ENCODE measurements at regions not wholly inside any gene's neighbourhood (a gene's known extent, or its start where the extent isn't known, plus 50 kb on each side); places are given as distances from the start of the nearest gene placed in this dataset.

GRCh38 chr2:150282771-150283371 lies 204.6 kb downstream of the RND3 start:
- intact Hi-C loops (cut with DNase I), result no loop called here
- TF ChIP-seq POLR2A (IDR thresholded peaks at IDR 0.05) (no peak), EP300 (IDR thresholded peaks at IDR 0.05) (no peak)
- TF ChIP-seq, protein P1, sequence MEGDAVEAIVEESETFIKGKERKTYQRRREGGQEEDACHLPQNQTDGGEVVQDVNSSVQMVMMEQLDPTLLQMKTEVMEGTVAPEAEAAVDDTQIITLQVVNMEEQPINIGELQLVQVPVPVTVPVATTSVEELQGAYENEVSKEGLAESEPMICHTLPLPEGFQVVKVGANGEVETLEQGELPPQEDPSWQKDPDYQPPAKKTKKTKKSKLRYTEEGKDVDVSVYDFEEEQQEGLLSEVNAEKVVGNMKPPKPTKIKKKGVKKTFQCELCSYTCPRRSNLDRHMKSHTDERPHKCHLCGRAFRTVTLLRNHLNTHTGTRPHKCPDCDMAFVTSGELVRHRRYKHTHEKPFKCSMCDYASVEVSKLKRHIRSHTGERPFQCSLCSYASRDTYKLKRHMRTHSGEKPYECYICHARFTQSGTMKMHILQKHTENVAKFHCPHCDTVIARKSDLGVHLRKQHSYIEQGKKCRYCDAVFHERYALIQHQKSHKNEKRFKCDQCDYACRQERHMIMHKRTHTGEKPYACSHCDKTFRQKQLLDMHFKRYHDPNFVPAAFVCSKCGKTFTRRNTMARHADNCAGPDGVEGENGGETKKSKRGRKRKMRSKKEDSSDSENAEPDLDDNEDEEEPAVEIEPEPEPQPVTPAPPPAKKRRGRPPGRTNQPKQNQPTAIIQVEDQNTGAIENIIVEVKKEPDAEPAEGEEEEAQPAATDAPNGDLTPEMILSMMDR (IDR thresholded peaks at IDR 0.05), result no peak
- Histone ChIP-seq H3K27ac (no peak overlapping the region), H3K4me3 (no peak overlapping the region), H3K4me1 (ENCODE audit: insufficient read depth) (peaks cover 4% of the 10 kb centered on the region), H3K9me3 (no peaks in the 10 kb centered on the region), H3K27me3 (no peaks in the 10 kb centered on the region), H3K36me3 (no peaks in the 10 kb centered on the region)
- no peak for DNase-seq
- WGBS, 3 donors, result 48 to 57% (median 55%) methylated on average over 2 of the region's 2 CpGs

- intact Hi-C loops (cut with DNase I), result no loop called here
- H3K9me3 ChIP-seq, result no peaks in the 10 kb centered on the region
- peaks cover 4% of the 10 kb centered on the region for H3K4me1 ChIP-seq (ENCODE audit: insufficient read depth)
- H3K27ac ChIP-seq, result no peak overlapping the region
- DNase-seq, result no peak
- TF ChIP-seq, protein P1 (IDR thresholded peaks at IDR 0.05), result no peak
- no peaks in the 10 kb centered on the region for H3K36me3 ChIP-seq
- no peaks in the 10 kb centered on the region for H3K27me3 ChIP-seq
- 89 to 91% (median 89%) methylated on average over 4 of the region's 4 CpGs for WGBS, 3 donors
- H3K4me3 ChIP-seq, result no peak overlapping the region
Observed at GRCh38 chr2:150282357-150282756, 205.1 kb downstream of the RND3 start.

GRCh38 chr2:150280231-150280630 lies 207.2 kb downstream of the RND3 start:
- Histone ChIP-seq H3K27ac (no peak overlapping the region), H3K36me3 (no peaks in the 10 kb centered on the region), H3K27me3 (no peaks in the 10 kb centered on the region), H3K9me3 (no peaks in the 10 kb centered on the region), H3K4me3 (no peak overlapping the region), H3K4me1 (ENCODE audit: insufficient read depth) (peaks cover 4% of the 10 kb centered on the region)
- intact Hi-C loops (cut with DNase I), result no loop called here
- WGBS, 3 donors, result 3 to 6% (median 5%) methylated on average over 1 of the region's 1 CpG
- DNase-seq, result peak in 1 of 5 donors; percentile 36
- TF ChIP-seq EP300 (IDR thresholded peaks at IDR 0.05) (no peak), POLR2A (IDR thresholded peaks at IDR 0.05) (no peak)
- TF ChIP-seq, protein P1 (IDR thresholded peaks at IDR 0.05), result no peak

GRCh38 chr2:150279686-150280085 lies 207.8 kb downstream of the RND3 start:
- 14 to 16% (median 16%) methylated on average over 1 of the region's 1 CpG for WGBS, 3 donors
- Histone ChIP-seq H3K4me1 (ENCODE audit: insufficient read depth) (peaks cover 4% of the 10 kb centered on the region), H3K27me3 (no peaks in the 10 kb centered on the region), H3K9me3 (no peaks in the 10 kb centered on the region), H3K36me3 (no peaks in the 10 kb centered on the region), H3K4me3 (no peak overlapping the region), H3K27ac (no peak overlapping the region)
- DNase-seq, result no peak
- intact Hi-C loops (cut with DNase I), result no loop called here
- no peak for TF ChIP-seq POLR2A (IDR thresholded peaks at IDR 0.05)
- TF ChIP-seq EP300 (IDR thresholded peaks at IDR 0.05), result no peak
- TF ChIP-seq, protein P1 (IDR thresholded peaks at IDR 0.05), result no peak
